ENCODE measurements at regions not wholly inside any gene's neighbourhood (a gene's known extent, or its start where the extent isn't known, plus 50 kb on each side); places are given as distances from the start of the nearest gene placed in this dataset.

DNA sequence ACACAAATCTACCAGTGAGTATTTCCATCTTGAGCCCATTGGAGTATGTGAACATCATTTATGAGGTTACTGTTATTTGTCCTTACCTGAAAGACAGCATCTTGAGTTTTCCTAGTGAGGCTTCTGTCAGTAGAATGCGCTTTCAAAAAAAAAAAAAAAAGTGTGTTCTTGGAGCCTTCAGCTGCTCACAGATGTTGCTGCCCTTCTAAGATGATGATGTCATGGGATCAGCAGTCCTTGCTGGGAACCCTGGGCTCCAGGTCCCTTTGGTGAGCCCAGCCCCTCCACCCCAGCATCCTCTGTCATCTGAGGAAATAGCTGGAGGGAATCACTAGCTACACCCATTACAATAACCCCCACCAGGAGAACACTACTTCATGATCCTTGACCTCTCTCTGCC is 83.3 kb downstream of the ATPSCKMT start:
- no peak for TF ChIP-seq OSR1 (CRISPR knock-in tag; IDR thresholded peaks at IDR 0.05)
- no peak for TF ChIP-seq ARNTL (CRISPR knock-in tag; IDR thresholded peaks at IDR 0.05; ENCODE audit: borderline replicate concordance, low read depth)
- TF ChIP-seq, protein P1, sequence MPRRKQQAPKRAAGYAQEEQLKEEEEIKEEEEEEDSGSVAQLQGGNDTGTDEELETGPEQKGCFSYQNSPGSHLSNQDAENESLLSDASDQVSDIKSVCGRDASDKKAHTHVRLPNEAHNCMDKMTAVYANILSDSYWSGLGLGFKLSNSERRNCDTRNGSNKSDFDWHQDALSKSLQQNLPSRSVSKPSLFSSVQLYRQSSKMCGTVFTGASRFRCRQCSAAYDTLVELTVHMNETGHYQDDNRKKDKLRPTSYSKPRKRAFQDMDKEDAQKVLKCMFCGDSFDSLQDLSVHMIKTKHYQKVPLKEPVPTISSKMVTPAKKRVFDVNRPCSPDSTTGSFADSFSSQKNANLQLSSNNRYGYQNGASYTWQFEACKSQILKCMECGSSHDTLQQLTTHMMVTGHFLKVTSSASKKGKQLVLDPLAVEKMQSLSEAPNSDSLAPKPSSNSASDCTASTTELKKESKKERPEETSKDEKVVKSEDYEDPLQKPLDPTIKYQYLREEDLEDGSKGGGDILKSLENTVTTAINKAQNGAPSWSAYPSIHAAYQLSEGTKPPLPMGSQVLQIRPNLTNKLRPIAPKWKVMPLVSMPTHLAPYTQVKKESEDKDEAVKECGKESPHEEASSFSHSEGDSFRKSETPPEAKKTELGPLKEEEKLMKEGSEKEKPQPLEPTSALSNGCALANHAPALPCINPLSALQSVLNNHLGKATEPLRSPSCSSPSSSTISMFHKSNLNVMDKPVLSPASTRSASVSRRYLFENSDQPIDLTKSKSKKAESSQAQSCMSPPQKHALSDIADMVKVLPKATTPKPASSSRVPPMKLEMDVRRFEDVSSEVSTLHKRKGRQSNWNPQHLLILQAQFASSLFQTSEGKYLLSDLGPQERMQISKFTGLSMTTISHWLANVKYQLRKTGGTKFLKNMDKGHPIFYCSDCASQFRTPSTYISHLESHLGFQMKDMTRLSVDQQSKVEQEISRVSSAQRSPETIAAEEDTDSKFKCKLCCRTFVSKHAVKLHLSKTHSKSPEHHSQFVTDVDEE (CRISPR knock-in tag; IDR thresholded peaks at IDR 0.05): no peak
- TF ChIP-seq ZFP30 (CRISPR knock-in tag; IDR thresholded peaks at IDR 0.05): no peak
- TF ChIP-seq PPARA (CRISPR knock-in tag; IDR thresholded peaks at IDR 0.05; ENCODE audit: borderline replicate concordance): no peak
- TF ChIP-seq, protein P2, sequence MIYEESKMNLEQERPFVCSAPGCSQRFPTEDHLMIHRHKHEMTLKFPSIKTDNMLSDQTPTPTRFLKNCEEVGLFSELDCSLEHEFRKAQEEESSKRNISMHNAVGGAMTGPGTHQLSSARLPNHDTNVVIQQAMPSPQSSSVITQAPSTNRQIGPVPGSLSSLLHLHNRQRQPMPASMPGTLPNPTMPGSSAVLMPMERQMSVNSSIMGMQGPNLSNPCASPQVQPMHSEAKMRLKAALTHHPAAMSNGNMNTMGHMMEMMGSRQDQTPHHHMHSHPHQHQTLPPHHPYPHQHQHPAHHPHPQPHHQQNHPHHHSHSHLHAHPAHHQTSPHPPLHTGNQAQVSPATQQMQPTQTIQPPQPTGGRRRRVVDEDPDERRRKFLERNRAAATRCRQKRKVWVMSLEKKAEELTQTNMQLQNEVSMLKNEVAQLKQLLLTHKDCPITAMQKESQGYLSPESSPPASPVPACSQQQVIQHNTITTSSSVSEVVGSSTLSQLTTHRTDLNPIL (CRISPR knock-in tag; IDR thresholded peaks at IDR 0.05; ENCODE audit: low read depth): no peak
- no peak for TF ChIP-seq TOX (CRISPR knock-in tag; IDR thresholded peaks at IDR 0.05; ENCODE audit: borderline replicate concordance)
- TF ChIP-seq, protein P3, sequence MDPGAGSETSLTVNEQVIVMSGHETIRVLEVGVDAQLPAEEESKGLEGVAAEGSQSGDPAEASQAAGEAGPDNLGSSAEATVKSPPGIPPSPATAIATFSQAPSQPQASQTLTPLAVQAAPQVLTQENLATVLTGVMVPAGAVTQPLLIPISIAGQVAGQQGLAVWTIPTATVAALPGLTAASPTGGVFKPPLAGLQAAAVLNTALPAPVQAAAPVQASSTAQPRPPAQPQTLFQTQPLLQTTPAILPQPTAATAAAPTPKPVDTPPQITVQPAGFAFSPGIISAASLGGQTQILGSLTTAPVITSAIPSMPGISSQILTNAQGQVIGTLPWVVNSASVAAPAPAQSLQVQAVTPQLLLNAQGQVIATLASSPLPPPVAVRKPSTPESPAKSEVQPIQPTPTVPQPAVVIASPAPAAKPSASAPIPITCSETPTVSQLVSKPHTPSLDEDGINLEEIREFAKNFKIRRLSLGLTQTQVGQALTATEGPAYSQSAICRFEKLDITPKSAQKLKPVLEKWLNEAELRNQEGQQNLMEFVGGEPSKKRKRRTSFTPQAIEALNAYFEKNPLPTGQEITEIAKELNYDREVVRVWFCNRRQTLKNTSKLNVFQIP (CRISPR knock-in tag; IDR thresholded peaks at IDR 0.05; ENCODE audit: borderline replicate concordance, low read depth): no peak
- TF ChIP-seq, protein P4, sequence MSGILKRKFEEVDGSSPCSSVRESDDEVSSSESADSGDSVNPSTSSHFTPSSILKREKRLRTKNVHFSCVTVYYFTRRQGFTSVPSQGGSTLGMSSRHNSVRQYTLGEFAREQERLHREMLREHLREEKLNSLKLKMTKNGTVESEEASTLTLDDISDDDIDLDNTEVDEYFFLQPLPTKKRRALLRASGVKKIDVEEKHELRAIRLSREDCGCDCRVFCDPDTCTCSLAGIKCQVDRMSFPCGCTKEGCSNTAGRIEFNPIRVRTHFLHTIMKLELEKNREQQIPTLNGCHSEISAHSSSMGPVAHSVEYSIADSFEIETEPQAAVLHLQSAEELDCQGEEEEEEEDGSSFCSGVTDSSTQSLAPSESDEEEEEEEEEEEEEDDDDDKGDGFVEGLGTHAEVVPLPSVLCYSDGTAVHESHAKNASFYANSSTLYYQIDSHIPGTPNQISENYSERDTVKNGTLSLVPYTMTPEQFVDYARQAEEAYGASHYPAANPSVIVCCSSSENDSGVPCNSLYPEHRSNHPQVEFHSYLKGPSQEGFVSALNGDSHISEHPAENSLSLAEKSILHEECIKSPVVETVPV (CRISPR knock-in tag; IDR thresholded peaks at IDR 0.05): no peak
- TF ChIP-seq ZNF70 (CRISPR knock-in tag; IDR thresholded peaks at IDR 0.05): no peak
- TF ChIP-seq ZNF565 (CRISPR knock-in tag; conservative IDR thresholded peaks at IDR 0.05; ENCODE audit: low read depth): no peak
- TF ChIP-seq RARB (CRISPR knock-in tag; IDR thresholded peaks at IDR 0.05): no peak
- TF ChIP-seq ISL1 (CRISPR knock-in tag; IDR thresholded peaks at IDR 0.05): no peak
- TF ChIP-seq, protein P5, sequence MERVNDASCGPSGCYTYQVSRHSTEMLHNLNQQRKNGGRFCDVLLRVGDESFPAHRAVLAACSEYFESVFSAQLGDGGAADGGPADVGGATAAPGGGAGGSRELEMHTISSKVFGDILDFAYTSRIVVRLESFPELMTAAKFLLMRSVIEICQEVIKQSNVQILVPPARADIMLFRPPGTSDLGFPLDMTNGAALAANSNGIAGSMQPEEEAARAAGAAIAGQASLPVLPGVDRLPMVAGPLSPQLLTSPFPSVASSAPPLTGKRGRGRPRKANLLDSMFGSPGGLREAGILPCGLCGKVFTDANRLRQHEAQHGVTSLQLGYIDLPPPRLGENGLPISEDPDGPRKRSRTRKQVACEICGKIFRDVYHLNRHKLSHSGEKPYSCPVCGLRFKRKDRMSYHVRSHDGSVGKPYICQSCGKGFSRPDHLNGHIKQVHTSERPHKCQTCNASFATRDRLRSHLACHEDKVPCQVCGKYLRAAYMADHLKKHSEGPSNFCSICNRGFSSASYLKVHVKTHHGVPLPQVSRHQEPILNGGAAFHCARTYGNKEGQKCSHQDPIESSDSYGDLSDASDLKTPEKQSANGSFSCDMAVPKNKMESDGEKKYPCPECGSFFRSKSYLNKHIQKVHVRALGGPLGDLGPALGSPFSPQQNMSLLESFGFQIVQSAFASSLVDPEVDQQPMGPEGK (CRISPR knock-in tag; IDR thresholded peaks at IDR 0.05; ENCODE audit: borderline replicate concordance): no peak
- no peak for TF ChIP-seq ZC3H10 (CRISPR knock-in tag; IDR thresholded peaks at IDR 0.05)
- no peak for TF ChIP-seq CSDC2 (CRISPR knock-in tag; IDR thresholded peaks at IDR 0.05)
- no peak for TF ChIP-seq TCF4 (CRISPR knock-in tag; IDR thresholded peaks at IDR 0.05; ENCODE audit: borderline replicate concordance)
- no peak for TF ChIP-seq ZFP3 (CRISPR knock-in tag; IDR thresholded peaks at IDR 0.05)
- no peak for TF ChIP-seq ZNF8 (CRISPR knock-in tag; IDR thresholded peaks at IDR 0.05)
- ATAC-seq: no peak

DNA sequence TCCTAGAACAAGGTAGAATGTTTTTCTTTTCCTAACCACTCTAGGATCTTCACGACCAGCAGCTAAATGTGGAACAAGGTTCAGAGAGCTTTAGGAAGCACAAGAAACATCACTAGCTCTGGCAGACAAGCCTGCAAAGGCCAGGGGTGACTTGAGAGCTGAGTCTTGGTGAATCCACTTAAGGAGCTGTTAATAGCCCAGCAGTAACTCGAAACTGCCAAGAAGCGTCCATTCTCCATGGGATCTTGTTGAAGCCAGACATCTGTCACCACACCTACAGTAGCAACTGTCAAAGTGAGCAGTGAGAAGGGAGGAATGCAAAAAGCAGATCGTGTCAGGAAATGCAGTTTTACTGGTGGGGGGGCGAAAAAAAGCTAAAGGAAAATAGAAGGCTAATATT is 87.2 kb downstream of the ATPSCKMT start:
- ATAC-seq: no peak
- no peak for TF ChIP-seq RARB (CRISPR knock-in tag; IDR thresholded peaks at IDR 0.05)
- no peak for TF ChIP-seq TCF4 (CRISPR knock-in tag; IDR thresholded peaks at IDR 0.05; ENCODE audit: borderline replicate concordance)
- TF ChIP-seq, protein P5 (CRISPR knock-in tag; IDR thresholded peaks at IDR 0.05; ENCODE audit: borderline replicate concordance): no peak
- TF ChIP-seq, protein P4 (CRISPR knock-in tag; IDR thresholded peaks at IDR 0.05): no peak
- TF ChIP-seq, protein P1 (CRISPR knock-in tag; IDR thresholded peaks at IDR 0.05): no peak

Data from SK-N-SH treated with all-trans-retinoic acid at 6 μM for 48 hours (cell line).